Fibroblast of the aortic adventitia (primary cell): ENCODE measurements at regions not wholly inside any gene's neighbourhood (a gene's known extent, or its start where the extent isn't known, plus 50 kb on each side); places are given as distances from the start of the nearest gene placed in this dataset.
A peak's percentile ranks its signal among the peaks of the same experiment; 100 is the strongest.

Experiments
- DNase-seq: peaks from one replicate; pipeline ENCODE4 v3.0.0-alpha.2; 2010; ENCODE audit warnings: low read depth
- H3K4me3 ChIP-seq: 2 replicates; pipeline ENCODE4 v1.5.1; 2011; ENCODE audit warnings: low read depth, mild to moderate bottlenecking, control low read depth, low read length, moderate library complexity
- CTCF ChIP-seq: IDR thresholded peaks from 2 replicates; pipeline ENCODE4 v1.5.1; 2011; ENCODE audit warnings: mild to moderate bottlenecking, low read length, control low read depth, inconsistent platforms; ENCODE audit not compliant: insufficient read depth

GRCh38 chr1:209311770-209312169 is 271.7 kb upstream of the CAMK1G start:
- TF ChIP-seq CTCF = no peak
- no peak for DNase-seq
- no peak overlapping the region for H3K4me3 ChIP-seq

- no peak for DNase-seq
- TF ChIP-seq CTCF = no peak
- H3K4me3 ChIP-seq = no peak overlapping the region
Measured at GRCh38 chr1:209316929-209317328, 266.6 kb upstream of the CAMK1G start.

- H3K4me3 ChIP-seq = no peak overlapping the region
- peak; percentile 18 for DNase-seq
- no peak for TF ChIP-seq CTCF
Measured at GRCh38 chr1:209318181-209319056, 265.1 kb upstream of the CAMK1G start.

GRCh38 chr1:209319057-209319432 is 264.5 kb upstream of the CAMK1G start:
- no peak for DNase-seq
- TF ChIP-seq CTCF = no peak
- no peak overlapping the region for H3K4me3 ChIP-seq

- no peak for DNase-seq
- H3K4me3 ChIP-seq = no peak overlapping the region
- no peak for TF ChIP-seq CTCF
Measured at GRCh38 chr1:209319549-209319948, 264.0 kb upstream of the CAMK1G start.

GRCh38 chr1:209323743-209324142 is 259.8 kb upstream of the CAMK1G start:
- no peak for DNase-seq
- H3K4me3 ChIP-seq = no peak overlapping the region
- TF ChIP-seq CTCF = no peak
